ENCODE measurements at regions not wholly inside any gene's neighbourhood (a gene's known extent, or its start where the extent isn't known, plus 50 kb on each side); places are given as distances from the start of the nearest gene placed in this dataset.

- H3K9me3 ChIP-seq, result no peaks in the 10 kb centered on the region
- H3K27ac ChIP-seq, result no peak overlapping the region
- H3K4me3 ChIP-seq (ENCODE audit: low read depth in 1 of 2, low read length in 1 of 2), result no peak overlapping the region
- no peaks in the 10 kb centered on the region for H3K36me3 ChIP-seq
- TF ChIP-seq, protein P1, sequence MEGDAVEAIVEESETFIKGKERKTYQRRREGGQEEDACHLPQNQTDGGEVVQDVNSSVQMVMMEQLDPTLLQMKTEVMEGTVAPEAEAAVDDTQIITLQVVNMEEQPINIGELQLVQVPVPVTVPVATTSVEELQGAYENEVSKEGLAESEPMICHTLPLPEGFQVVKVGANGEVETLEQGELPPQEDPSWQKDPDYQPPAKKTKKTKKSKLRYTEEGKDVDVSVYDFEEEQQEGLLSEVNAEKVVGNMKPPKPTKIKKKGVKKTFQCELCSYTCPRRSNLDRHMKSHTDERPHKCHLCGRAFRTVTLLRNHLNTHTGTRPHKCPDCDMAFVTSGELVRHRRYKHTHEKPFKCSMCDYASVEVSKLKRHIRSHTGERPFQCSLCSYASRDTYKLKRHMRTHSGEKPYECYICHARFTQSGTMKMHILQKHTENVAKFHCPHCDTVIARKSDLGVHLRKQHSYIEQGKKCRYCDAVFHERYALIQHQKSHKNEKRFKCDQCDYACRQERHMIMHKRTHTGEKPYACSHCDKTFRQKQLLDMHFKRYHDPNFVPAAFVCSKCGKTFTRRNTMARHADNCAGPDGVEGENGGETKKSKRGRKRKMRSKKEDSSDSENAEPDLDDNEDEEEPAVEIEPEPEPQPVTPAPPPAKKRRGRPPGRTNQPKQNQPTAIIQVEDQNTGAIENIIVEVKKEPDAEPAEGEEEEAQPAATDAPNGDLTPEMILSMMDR (IDR thresholded peaks at IDR 0.05), result no peak
- H3K4me1 ChIP-seq (ENCODE audit: control insufficient read depth in 1 of 2, insufficient read depth in 1 of 2, low read depth in 1 of 2, low read length in 1 of 2), result no peaks in the 10 kb centered on the region
- H3K27me3 ChIP-seq, result no peaks in the 10 kb centered on the region
These were observed 130.2 kb upstream of the C1QTNF9B start for GRCh38 chr13:24027494-24027893.

DNA sequence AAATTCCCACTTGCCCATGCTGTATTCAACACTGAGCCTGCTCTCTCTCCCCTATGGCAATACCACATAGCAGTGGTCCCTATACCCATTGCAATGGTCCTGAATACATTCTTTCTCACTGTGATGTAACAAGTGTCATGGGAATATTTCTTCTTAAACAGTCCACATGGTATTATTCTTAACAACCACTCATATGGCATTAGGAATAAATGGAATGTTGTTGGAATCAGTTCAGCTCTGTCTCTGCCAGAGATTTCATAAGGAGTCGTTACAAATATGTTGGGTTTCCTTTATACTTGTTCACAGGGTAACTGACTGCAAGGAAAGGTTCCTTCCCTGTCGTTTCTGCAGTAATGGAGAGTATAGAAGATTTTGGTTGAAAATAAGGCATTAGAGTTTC, 128.3 kb upstream of the SPATA13 start:
- H3K36me3 ChIP-seq, result no peaks in the 10 kb centered on the region
- H3K27ac ChIP-seq, result no peak overlapping the region

GRCh38 chr13:24032674-24033073, 127.8 kb upstream of the SPATA13 start:
- H3K36me3 ChIP-seq, result no peaks in the 10 kb centered on the region
- no peak overlapping the region for H3K4me3 ChIP-seq (ENCODE audit: low read depth in 1 of 2, low read length in 1 of 2)
- no peaks in the 10 kb centered on the region for H3K27me3 ChIP-seq
- H3K9me3 ChIP-seq, result no peaks in the 10 kb centered on the region
- H3K4me1 ChIP-seq (ENCODE audit: control insufficient read depth in 1 of 2, insufficient read depth in 1 of 2, low read depth in 1 of 2, low read length in 1 of 2), result no peaks in the 10 kb centered on the region
- TF ChIP-seq, protein P1 (IDR thresholded peaks at IDR 0.05), result no peak
- no peak overlapping the region for H3K27ac ChIP-seq

More for the DNA sequence above, 128.3 kb upstream of the SPATA13 start:
- Histone ChIP-seq H3K9me3 (no peaks in the 10 kb centered on the region), H3K4me1 (ENCODE audit: control insufficient read depth in 1 of 2, insufficient read depth in 1 of 2, low read depth in 1 of 2, low read length in 1 of 2) (no peaks in the 10 kb centered on the region), H3K4me3 (ENCODE audit: low read depth in 1 of 2, low read length in 1 of 2) (no peak overlapping the region), H3K27me3 (no peaks in the 10 kb centered on the region)
- TF ChIP-seq, protein P1 (IDR thresholded peaks at IDR 0.05), result no peak

- Histone ChIP-seq H3K9me3 (no peaks in the 10 kb centered on the region), H3K27ac (no peak overlapping the region), H3K4me1 (ENCODE audit: control insufficient read depth in 1 of 2, insufficient read depth in 1 of 2, low read depth in 1 of 2, low read length in 1 of 2) (no peaks in the 10 kb centered on the region), H3K27me3 (peaks cover 6% of the 10 kb centered on the region), H3K4me3 (ENCODE audit: low read depth in 1 of 2, low read length in 1 of 2) (no peak overlapping the region), H3K36me3 (no peaks in the 10 kb centered on the region)
- TF ChIP-seq, protein P1 (IDR thresholded peaks at IDR 0.05), result no peak
These were observed 126.8 kb upstream of the SPATA13 start for GRCh38 chr13:24033527-24034302.

GRCh38 chr13:24035411-24035810, 125.1 kb upstream of the SPATA13 start:
- Histone ChIP-seq H3K27ac (no peak overlapping the region), H3K4me1 (ENCODE audit: control insufficient read depth in 1 of 2, insufficient read depth in 1 of 2, low read depth in 1 of 2, low read length in 1 of 2) (no peaks in the 10 kb centered on the region)

More at GRCh38 chr13:24035411-24035810, 125.1 kb upstream of the SPATA13 start:
- Histone ChIP-seq H3K4me3 (ENCODE audit: low read depth in 1 of 2, low read length in 1 of 2) (no peak overlapping the region), H3K36me3 (no peaks in the 10 kb centered on the region), H3K27me3 (peaks cover 8% of the 10 kb centered on the region), H3K9me3 (no peaks in the 10 kb centered on the region)
- TF ChIP-seq, protein P1 (IDR thresholded peaks at IDR 0.05), result no peak

All from neutrophil (primary cell).